GM19438 (cell line): ENCODE measurements at regions not wholly inside any gene's neighbourhood (a gene's known extent, or its start where the extent isn't known, plus 50 kb on each side); places are given as distances from the start of the nearest gene placed in this dataset.

ENCODE experiments used
- ATAC-seq: cut with Tn5 transposase; IDR thresholded peaks from one replicate; pipeline ENCODE4 v1.9.1; 2021; ENCODE audit warnings: low read depth; ENCODE audit not compliant: unreplicated experiment

GRCh38 chr20:51269671-51270070, 246.8 kb upstream of the KCNG1 start:
- ATAC-seq = no peak

- no peak for ATAC-seq
These were observed 244.8 kb upstream of the KCNG1 start for GRCh38 chr20:51267679-51268078.

- ATAC-seq = no peak
These were observed 243.4 kb upstream of the KCNG1 start for GRCh38 chr20:51266353-51266752.

- no peak for ATAC-seq
These were observed 242.5 kb upstream of the KCNG1 start for GRCh38 chr20:51265361-51265760.

- no peak for ATAC-seq
These were observed 239.3 kb upstream of the KCNG1 start for GRCh38 chr20:51262240-51262639.

GRCh38 chr20:51259455-51259854, 236.5 kb upstream of the KCNG1 start:
- ATAC-seq = no peak

- ATAC-seq = no peak
These were observed 235.8 kb upstream of the KCNG1 start for GRCh38 chr20:51258582-51259165.

- ATAC-seq = no peak
These were observed 232.5 kb upstream of the KCNG1 start for GRCh38 chr20:51255417-51255816.

GRCh38 chr20:51253280-51253679, 230.4 kb upstream of the KCNG1 start:
- ATAC-seq = no peak

- ATAC-seq = no peak
These were observed 226.9 kb upstream of the KCNG1 start for GRCh38 chr20:51249781-51250180.

GRCh38 chr20:51249215-51249614, 226.3 kb upstream of the KCNG1 start:
- ATAC-seq = no peak

- ATAC-seq = no peak
These were observed 221.6 kb upstream of the KCNG1 start for GRCh38 chr20:51244466-51244865.

- ATAC-seq = no peak
These were observed 215.9 kb upstream of the KCNG1 start for GRCh38 chr20:51238675-51239305.

GRCh38 chr20:51237791-51238190, 214.9 kb upstream of the KCNG1 start:
- ATAC-seq = no peak

- ATAC-seq = no peak
These were observed 214.4 kb upstream of the KCNG1 start for GRCh38 chr20:51237278-51237677.

- no peak for ATAC-seq
These were observed 213.5 kb upstream of the KCNG1 start for GRCh38 chr20:51236421-51236820.

GRCh38 chr20:51233345-51233744, 210.4 kb upstream of the KCNG1 start:
- no peak for ATAC-seq

GRCh38 chr20:51230727-51231126, 207.8 kb upstream of the KCNG1 start:
- ATAC-seq = no peak

GRCh38 chr20:51228763-51229162, 205.9 kb upstream of the KCNG1 start:
- ATAC-seq = no peak

- ATAC-seq = no peak
These were observed 204.8 kb upstream of the KCNG1 start for GRCh38 chr20:51227744-51228143.

- no peak for ATAC-seq
These were observed 200.3 kb upstream of the KCNG1 start for GRCh38 chr20:51223183-51223720.

GRCh38 chr20:51221791-51222408, 199.0 kb upstream of the KCNG1 start:
- no peak for ATAC-seq
